ENCODE measurements at regions not wholly inside any gene's neighbourhood (a gene's known extent, or its start where the extent isn't known, plus 50 kb on each side); places are given as distances from the start of the nearest gene placed in this dataset.

- Mint-ChIP-seq H3K27ac (no peak overlapping the region), H3K4me3 (no peak overlapping the region), H3K9me3 (ENCODE audit: insufficient read depth) (no peaks in the 10 kb centered on the region), H3K4me1 (no peaks in the 10 kb centered on the region), H3K27me3 (no peaks in the 10 kb centered on the region)
- H3K4me2 ChIP-seq (replicated peaks; ENCODE audit: low read depth, low read length, poor library complexity, severe bottlenecking): no peak overlapping the region
- H3K4me3 ChIP-seq (ENCODE audit: control extremely low read depth in 1 of 5, extremely low read depth in 1 of 5, insufficient read depth in 1 of 5, low read depth in 2 of 5, low read length in 4 of 5): no peak overlapping the region
- no peak overlapping the region for H3K27ac ChIP-seq (ENCODE audit: low read length in 2 of 2)
- peaks cover 0 to 14% (median 0%) of the 10 kb centered on the region in 3 donors for H3K9me3 ChIP-seq (ENCODE audit: control extremely low read depth in 1 of 3, control insufficient read depth in 2 of 3, insufficient read depth in 1 of 3, low read length in 2 of 3)
- no peak overlapping the region for H3K9ac ChIP-seq (ENCODE audit: low read length)
- ChIA-PET CTCF (no interaction called here), POLR2A (no interaction called here)
- no peaks in the 10 kb centered on the region for H4K20me1 ChIP-seq (ENCODE audit: control insufficient read depth, insufficient read depth, low read length, poor library complexity, severe bottlenecking)
- H3K27me3 ChIP-seq (replicated peaks in 1 of 4; ENCODE audit: control extremely low read depth in 1 of 4, control insufficient read depth in 3 of 4, insufficient read depth in 4 of 4, low read length in 3 of 4): no peaks in the 10 kb centered on the region
- no peak overlapping the region for H2AFZ ChIP-seq (ENCODE audit: insufficient read depth, low read depth, low read length, poor library complexity, severe bottlenecking)
- ATAC-seq (ENCODE audit: low read depth) (no peak), DNase-seq (no peak)
- no peaks in the 10 kb centered on the region for H3K36me3 ChIP-seq (replicated peaks in 1 of 2; ENCODE audit: control extremely low read depth in 1 of 2, control insufficient read depth in 1 of 2, extremely low read depth in 1 of 2, insufficient read depth in 2 of 2, low read length in 1 of 2)
- 91% methylated on average over 6 of the region's 7 CpGs for WGBS (ENCODE audit: insufficient coverage)
- no peaks in the 10 kb centered on the region for H3K79me2 ChIP-seq (ENCODE audit: control insufficient read depth, insufficient read depth, low read length)
- no peak for TF ChIP-seq EZH2 (IDR thresholded peaks at IDR 0.05; ENCODE audit: borderline replicate concordance, insufficient read depth, low read depth, low read length, poor library complexity, severe bottlenecking)
- no peak for TF ChIP-seq CTCF (IDR thresholded peaks at IDR 0.05)
- intact Hi-C loops (cut with micrococcal nuclease): no loop called here
- H3K4me1 ChIP-seq (ENCODE audit: control insufficient read depth in 2 of 2, insufficient read depth in 2 of 2, low read length in 2 of 2): no peaks in the 10 kb centered on the region
Observed at GRCh38 chr5:3175416-3175815, 420.2 kb upstream of the IRX1 start.

GRCh38 chr5:3167473-3167872, 416.0 kb upstream of the IRX2 start:
- no peak for DNase-seq
- H4K20me1 ChIP-seq (ENCODE audit: control insufficient read depth, insufficient read depth, low read length, poor library complexity, severe bottlenecking): no peaks in the 10 kb centered on the region
- no peaks in the 10 kb centered on the region for H3K36me3 ChIP-seq (replicated peaks in 1 of 2; ENCODE audit: control extremely low read depth in 1 of 2, control insufficient read depth in 1 of 2, extremely low read depth in 1 of 2, insufficient read depth in 2 of 2, low read length in 1 of 2)
- H3K9ac ChIP-seq (ENCODE audit: low read length): no peak overlapping the region
- TF ChIP-seq CTCF (IDR thresholded peaks at IDR 0.05) (no peak), EZH2 (IDR thresholded peaks at IDR 0.05; ENCODE audit: borderline replicate concordance, insufficient read depth, low read depth, low read length, poor library complexity, severe bottlenecking) (no peak)
- no peaks in the 10 kb centered on the region for H3K4me1 ChIP-seq (ENCODE audit: control insufficient read depth in 2 of 2, insufficient read depth in 2 of 2, low read length in 2 of 2)
- Mint-ChIP-seq H3K9me3 (ENCODE audit: insufficient read depth) (peaks cover 4% of the 10 kb centered on the region), H3K27me3 (no peaks in the 10 kb centered on the region), H3K4me1 (no peaks in the 10 kb centered on the region), H3K4me3 (no peak overlapping the region), H3K27ac (no peak overlapping the region)
- H3K4me2 ChIP-seq (replicated peaks; ENCODE audit: low read depth, low read length, poor library complexity, severe bottlenecking): no peak overlapping the region
- ChIA-PET CTCF (no interaction called here), POLR2A (no interaction called here)
- intact Hi-C loops (cut with micrococcal nuclease): no loop called here
- H3K27me3 ChIP-seq (replicated peaks in 1 of 4; ENCODE audit: control extremely low read depth in 1 of 4, control insufficient read depth in 3 of 4, insufficient read depth in 4 of 4, low read length in 3 of 4): no peaks in the 10 kb centered on the region
- peaks cover 3 to 23% (median 4%) of the 10 kb centered on the region in 3 donors for H3K9me3 ChIP-seq (ENCODE audit: control extremely low read depth in 1 of 3, control insufficient read depth in 2 of 3, insufficient read depth in 1 of 3, low read length in 2 of 3)
- no peak overlapping the region for H3K27ac ChIP-seq (ENCODE audit: low read length in 2 of 2)
- ATAC-seq (ENCODE audit: low read depth): no peak
- H3K79me2 ChIP-seq (ENCODE audit: control insufficient read depth, insufficient read depth, low read length): no peaks in the 10 kb centered on the region
- no peak overlapping the region for H3K4me3 ChIP-seq (ENCODE audit: control extremely low read depth in 1 of 5, extremely low read depth in 1 of 5, insufficient read depth in 1 of 5, low read depth in 2 of 5, low read length in 4 of 5)
- no peak overlapping the region for H2AFZ ChIP-seq (ENCODE audit: insufficient read depth, low read depth, low read length, poor library complexity, severe bottlenecking)
